ENCODE measurements at regions not wholly inside any gene's neighbourhood (a gene's known extent, or its start where the extent isn't known, plus 50 kb on each side); places are given as distances from the start of the nearest gene placed in this dataset.

GRCh38 chr9:83151627-83152137 lies 88.7 kb upstream of the RASEF start (continued):
- TF ChIP-seq TAF1 (IDR thresholded peaks at IDR 0.05; ENCODE audit: borderline replicate concordance, low read depth, low read length): no peak

GRCh38 chr9:83147315-83148149 lies 84.6 kb upstream of the RASEF start:
- H3K36me3 ChIP-seq (replicated peaks in 1 of 2; ENCODE audit: control insufficient read depth in 1 of 2, insufficient read depth in 2 of 2, low read length in 1 of 2): no peaks in the 10 kb centered on the region
- H3K79me2 ChIP-seq (ENCODE audit: insufficient read depth): no peaks in the 10 kb centered on the region
- no peak overlapping the region for H3K4me3 ChIP-seq (ENCODE audit: low read depth in 2 of 2, low read length in 1 of 2)
- DNase-seq: no peak
- CTCF ChIA-PET: interaction anchor here (1.0 kb wide), 1 partner anchor 52 kb away, joined by 3 read pairs; no protein-coding TSS in a partner anchor
- no peak overlapping the region for H2AFZ ChIP-seq (ENCODE audit: low read depth)
- no peak for TF ChIP-seq FOXJ3 (CRISPR knock-in tag; IDR thresholded peaks at IDR 0.05)
- TF ChIP-seq TAF1 (IDR thresholded peaks at IDR 0.05; ENCODE audit: borderline replicate concordance, low read depth, low read length): no peak
- no peak for TF ChIP-seq ELF1 (IDR thresholded peaks at IDR 0.05)
- no peak for TF ChIP-seq CHD2 (IDR thresholded peaks at IDR 0.05; ENCODE audit: low read length, partially characterized antibody)
- TF ChIP-seq RCOR1 (IDR thresholded peaks at IDR 0.05; ENCODE audit: low read length): no peak
- TF ChIP-seq USF2 (IDR thresholded peaks at IDR 0.05; ENCODE audit: borderline replicate concordance, low read depth, low read length): no peak
- TF ChIP-seq TEAD4 (IDR thresholded peaks at IDR 0.05; ENCODE audit: borderline replicate concordance, insufficient read depth): no peak
- no peak for TF ChIP-seq MEF2A (IDR thresholded peaks at IDR 0.05; ENCODE audit: borderline replicate concordance, low read depth)
- no peak for TF ChIP-seq RXRA (IDR thresholded peaks at IDR 0.05; ENCODE audit: borderline replicate concordance, low read depth)
- H3K27me3 ChIP-seq (ENCODE audit: insufficient read depth): no peaks in the 10 kb centered on the region
- POLR2A ChIA-PET: no interaction called here
- no peaks in the 10 kb centered on the region for H3F3A ChIP-seq (replicated peaks; ENCODE audit: insufficient read depth)
- no peaks in the 10 kb centered on the region for H3K4me1 ChIP-seq (ENCODE audit: control insufficient read depth in 1 of 2, insufficient read depth in 2 of 2, low read depth in 1 of 2, low read length in 1 of 2)
- H3K4me2 ChIP-seq: no peak overlapping the region
- no peaks in the 10 kb centered on the region for H3K9me2 ChIP-seq
- H4K20me1 ChIP-seq (ENCODE audit: insufficient read depth): no peaks in the 10 kb centered on the region
- H3K9me3 ChIP-seq: no peaks in the 10 kb centered on the region
- 67% methylated on average over 9 of the region's 10 CpGs for WGBS (ENCODE audit: low lambda C conversion rate)
- H3K27ac ChIP-seq (ENCODE audit: low read depth in 2 of 2, low read length in 1 of 2): no peak overlapping the region
- H3K9ac ChIP-seq: no peak overlapping the region

DNA sequence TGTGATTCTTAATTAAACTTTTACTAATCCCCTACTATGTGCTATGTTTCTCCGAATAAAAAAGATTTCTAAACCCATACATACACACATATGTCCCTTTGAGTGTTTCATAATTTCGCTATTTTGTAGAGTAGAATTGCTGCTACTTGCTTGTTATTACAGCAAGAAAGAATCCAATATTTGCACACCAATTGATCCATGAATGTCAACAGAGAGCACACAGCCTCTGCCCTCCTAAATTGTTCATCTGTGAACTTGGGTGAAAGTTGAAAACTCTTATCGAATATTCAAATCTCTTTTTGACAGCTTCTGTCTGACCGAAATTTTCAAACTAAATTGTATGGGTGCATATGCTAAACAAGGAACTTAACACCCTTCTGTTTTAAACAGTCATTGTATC lies 83.4 kb upstream of the RASEF start:
- H3K4me2 ChIP-seq: no peak overlapping the region
- no peak overlapping the region for H3K4me3 ChIP-seq (ENCODE audit: low read depth in 2 of 2, low read length in 1 of 2)
- no peaks in the 10 kb centered on the region for H3K4me1 ChIP-seq (ENCODE audit: control insufficient read depth in 1 of 2, insufficient read depth in 2 of 2, low read depth in 1 of 2, low read length in 1 of 2)
- DNase-seq: no peak
- no peaks in the 10 kb centered on the region for H3K27me3 ChIP-seq (ENCODE audit: insufficient read depth)
- H3K27ac ChIP-seq (ENCODE audit: low read depth in 2 of 2, low read length in 1 of 2): no peak overlapping the region
- POLR2A ChIA-PET: no interaction called here
- TF ChIP-seq MXI1 (IDR thresholded peaks at IDR 0.05; ENCODE audit: low read depth, low read length) (no peak), USF1 (IDR thresholded peaks at IDR 0.05; ENCODE audit: borderline replicate concordance, low read depth) (no peak), ELF1 (IDR thresholded peaks at IDR 0.05) (no peak), FOSL2 (IDR thresholded peaks at IDR 0.05; ENCODE audit: borderline replicate concordance, low read depth) (no peak), YY1 (IDR thresholded peaks at IDR 0.05; ENCODE audit: low read depth) (no peak), GABPA (IDR thresholded peaks at IDR 0.05; ENCODE audit: low read depth) (no peak), TCF12 (IDR thresholded peaks at IDR 0.05) (no peak), FOXM1 (IDR thresholded peaks at IDR 0.05; ENCODE audit: low read depth) (no peak), SIN3A (IDR thresholded peaks at IDR 0.05; ENCODE audit: borderline replicate concordance, low read depth, low read length) (no peak), NFIC (IDR thresholded peaks at IDR 0.05; ENCODE audit: borderline replicate concordance) (no peak), JUND (IDR thresholded peaks at IDR 0.05) (no peak), CHD2 (IDR thresholded peaks at IDR 0.05; ENCODE audit: low read length, partially characterized antibody) (no peak)
- TF ChIP-seq, protein P1, sequence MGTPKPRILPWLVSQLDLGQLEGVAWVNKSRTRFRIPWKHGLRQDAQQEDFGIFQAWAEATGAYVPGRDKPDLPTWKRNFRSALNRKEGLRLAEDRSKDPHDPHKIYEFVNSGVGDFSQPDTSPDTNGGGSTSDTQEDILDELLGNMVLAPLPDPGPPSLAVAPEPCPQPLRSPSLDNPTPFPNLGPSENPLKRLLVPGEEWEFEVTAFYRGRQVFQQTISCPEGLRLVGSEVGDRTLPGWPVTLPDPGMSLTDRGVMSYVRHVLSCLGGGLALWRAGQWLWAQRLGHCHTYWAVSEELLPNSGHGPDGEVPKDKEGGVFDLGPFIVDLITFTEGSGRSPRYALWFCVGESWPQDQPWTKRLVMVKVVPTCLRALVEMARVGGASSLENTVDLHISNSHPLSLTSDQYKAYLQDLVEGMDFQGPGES (IDR thresholded peaks at IDR 0.05; ENCODE audit: low read depth, low read length): no peak
- TF ChIP-seq, protein P2, sequence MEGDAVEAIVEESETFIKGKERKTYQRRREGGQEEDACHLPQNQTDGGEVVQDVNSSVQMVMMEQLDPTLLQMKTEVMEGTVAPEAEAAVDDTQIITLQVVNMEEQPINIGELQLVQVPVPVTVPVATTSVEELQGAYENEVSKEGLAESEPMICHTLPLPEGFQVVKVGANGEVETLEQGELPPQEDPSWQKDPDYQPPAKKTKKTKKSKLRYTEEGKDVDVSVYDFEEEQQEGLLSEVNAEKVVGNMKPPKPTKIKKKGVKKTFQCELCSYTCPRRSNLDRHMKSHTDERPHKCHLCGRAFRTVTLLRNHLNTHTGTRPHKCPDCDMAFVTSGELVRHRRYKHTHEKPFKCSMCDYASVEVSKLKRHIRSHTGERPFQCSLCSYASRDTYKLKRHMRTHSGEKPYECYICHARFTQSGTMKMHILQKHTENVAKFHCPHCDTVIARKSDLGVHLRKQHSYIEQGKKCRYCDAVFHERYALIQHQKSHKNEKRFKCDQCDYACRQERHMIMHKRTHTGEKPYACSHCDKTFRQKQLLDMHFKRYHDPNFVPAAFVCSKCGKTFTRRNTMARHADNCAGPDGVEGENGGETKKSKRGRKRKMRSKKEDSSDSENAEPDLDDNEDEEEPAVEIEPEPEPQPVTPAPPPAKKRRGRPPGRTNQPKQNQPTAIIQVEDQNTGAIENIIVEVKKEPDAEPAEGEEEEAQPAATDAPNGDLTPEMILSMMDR (IDR thresholded peaks at IDR 0.05): no peak
- no peaks in the 10 kb centered on the region for H3K9me3 ChIP-seq
- H3K79me2 ChIP-seq (ENCODE audit: insufficient read depth): no peaks in the 10 kb centered on the region
- CTCF ChIA-PET: no interaction called here
- no peaks in the 10 kb centered on the region for H4K20me1 ChIP-seq (ENCODE audit: insufficient read depth)
- no peak overlapping the region for H3K9ac ChIP-seq
- H3K36me3 ChIP-seq (replicated peaks in 1 of 2; ENCODE audit: control insufficient read depth in 1 of 2, insufficient read depth in 2 of 2, low read length in 1 of 2): no peaks in the 10 kb centered on the region
- H3K9me2 ChIP-seq: no peaks in the 10 kb centered on the region
- 54% methylated on average over 4 of the region's 4 CpGs for WGBS (ENCODE audit: low lambda C conversion rate)
- no peaks in the 10 kb centered on the region for H3F3A ChIP-seq (replicated peaks; ENCODE audit: insufficient read depth)
- no peak overlapping the region for H2AFZ ChIP-seq (ENCODE audit: low read depth)

All from SK-N-SH (cell line).